SK-N-SH treated with all-trans-retinoic acid at 6 μM for 48 hours (cell line): ENCODE measurements at regions not wholly inside any gene's neighbourhood (a gene's known extent, or its start where the extent isn't known, plus 50 kb on each side); places are given as distances from the start of the nearest gene placed in this dataset.

Experiments
- ARNTL ChIP-seq: fragments of 450-650 bp; formaldehyde crosslinking; IDR thresholded peaks from 2 replicates; pipeline ENCODE4 v1.5.0; 2020; ENCODE audit warnings: low read depth, mild to moderate bottlenecking, moderate library complexity, borderline replicate concordance
- BACH2 ChIP-seq: fragments of 250-450 bp; sonication (Bioruptor Pico); IDR thresholded peaks from 2 replicates; pipeline ENCODE4 v1.9.0; 2021; ENCODE audit warnings: mild to moderate bottlenecking, borderline replicate concordance
- CREB5 ChIP-seq: fragments of 250-450 bp; sonication (Bioruptor Pico); IDR thresholded peaks from 2 replicates; pipeline ENCODE4 v1.5.1; 2020; ENCODE audit warnings: low read depth, mild to moderate bottlenecking, moderate library complexity
- CSRNP3 ChIP-seq: fragments of 250-450 bp; sonication (Bioruptor Pico); IDR thresholded peaks from 2 replicates; pipeline ENCODE4 v1.5.1; 2021; ENCODE audit warnings: mild to moderate bottlenecking, moderate library complexity
- GLIS3 ChIP-seq: fragments of 250-450 bp; sonication (Bioruptor Pico); IDR thresholded peaks from 2 replicates; pipeline ENCODE4 v1.5.0; 2020; ENCODE audit warnings: mild to moderate bottlenecking, moderate library complexity
- PATZ1 ChIP-seq: fragments of 250-450 bp; sonication (Bioruptor Pico); IDR thresholded peaks from 2 replicates; pipeline ENCODE4 v1.8.0; 2020; ENCODE audit warnings: mild to moderate bottlenecking, moderate library complexity, borderline replicate concordance
- RARB ChIP-seq: fragments of 250-450 bp; sonication (Bioruptor Pico); IDR thresholded peaks from 2 replicates; pipeline ENCODE4 v1.8.0; 2021; ENCODE audit warnings: mild to moderate bottlenecking, moderate library complexity
- SNAI2 ChIP-seq: fragments of 250-450 bp; sonication (Bioruptor Pico); IDR thresholded peaks from 2 replicates; pipeline ENCODE4 v1.5.0; 2020; ENCODE audit warnings: mild to moderate bottlenecking, moderate library complexity
- TCF4 ChIP-seq: fragments of 250-450 bp; sonication (Bioruptor Pico); IDR thresholded peaks from 2 replicates; pipeline ENCODE4 v1.8.0; 2021; ENCODE audit warnings: mild to moderate bottlenecking, moderate library complexity, borderline replicate concordance
- ZC3H10 ChIP-seq: fragments of 250-450 bp; sonication (Bioruptor Pico); IDR thresholded peaks from 2 replicates; pipeline ENCODE4 v1.5.1; 2021; ENCODE audit warnings: mild to moderate bottlenecking, moderate library complexity
- ZFP3 ChIP-seq: fragments of 250-450 bp; sonication (Bioruptor Pico); IDR thresholded peaks from 2 replicates; pipeline ENCODE4 v1.5.0; 2020; ENCODE audit warnings: mild to moderate bottlenecking, moderate library complexity
- ZNF565 ChIP-seq: fragments of 450-650 bp; formaldehyde crosslinking; conservative IDR thresholded peaks from 2 replicates; pipeline ENCODE4 v1.5.0; 2020; ENCODE audit warnings: low read depth, mild to moderate bottlenecking, moderate library complexity
- ZNF8 ChIP-seq: fragments of 450-650 bp; formaldehyde crosslinking; IDR thresholded peaks from 2 replicates; pipeline ENCODE4 v1.5.0; 2020; ENCODE audit warnings: mild to moderate bottlenecking, moderate library complexity

- TF ChIP-seq PATZ1 (CRISPR knock-in tag): no peak; the same call in 1 of the 2 replicates
- TF ChIP-seq TCF4 (CRISPR knock-in tag): peak; percentile 23; the same call in 1 of the 2 replicates
- peak; percentile 95 for TF ChIP-seq GLIS3 (CRISPR knock-in tag)
- TF ChIP-seq CSRNP3 (CRISPR knock-in tag): 0 out of 2 replicates have a peak, but pooled peaks have one; percentile 33
- TF ChIP-seq ZNF8 (CRISPR knock-in tag): peak; percentile 37; the same call in 1 of the 2 replicates
- TF ChIP-seq RARB: no peak
- TF ChIP-seq CREB5 (CRISPR knock-in tag): peak; percentile 49; the same call in 1 of the 2 replicates
- no peak for TF ChIP-seq BACH2 (CRISPR knock-in tag)
- no peak for TF ChIP-seq ARNTL (CRISPR knock-in tag)
- TF ChIP-seq ZNF565 (CRISPR knock-in tag): no peak
- TF ChIP-seq SNAI2: no peak
- TF ChIP-seq ZC3H10 (CRISPR knock-in tag): no peak
- no peak for TF ChIP-seq ZFP3 (CRISPR knock-in tag)
Measured at GRCh38 chr17:71631483-71631882, 489.3 kb upstream of the SOX9 start.
